ENCODE measurements at regions not wholly inside any gene's neighbourhood (a gene's known extent, or its start where the extent isn't known, plus 50 kb on each side); places are given as distances from the start of the nearest gene placed in this dataset.

DNA sequence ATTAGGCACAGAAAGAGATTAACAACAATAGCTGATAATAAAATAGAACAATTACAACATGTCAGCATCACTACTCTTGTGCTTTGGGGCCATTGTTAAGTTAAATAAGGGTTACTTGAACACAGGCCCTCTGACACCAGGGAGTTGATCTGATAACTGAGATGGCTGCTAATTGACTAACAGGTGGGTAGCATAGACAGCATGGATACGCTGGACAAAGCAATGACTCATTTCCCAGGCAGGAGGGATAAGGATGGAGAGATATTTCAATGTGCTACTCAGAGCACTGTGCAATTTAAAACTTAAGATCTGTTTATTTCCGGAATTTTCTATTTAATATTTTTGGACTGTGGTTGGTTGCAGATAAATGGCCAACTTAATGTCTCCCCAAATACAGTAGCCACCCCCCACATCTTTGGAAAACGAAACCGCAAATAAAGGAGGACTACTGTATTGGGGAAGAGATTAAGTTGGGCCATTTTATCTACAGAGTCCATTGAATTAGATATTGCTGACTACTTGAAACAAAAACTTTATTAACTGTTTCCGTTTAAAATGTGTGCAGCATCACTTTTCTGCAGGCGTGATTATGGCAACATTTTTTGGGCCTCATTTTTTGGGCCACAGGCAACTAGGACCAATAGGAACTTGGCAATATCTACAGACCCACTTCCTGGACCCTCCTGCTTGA is 200.6 kb upstream of the KLF3 start:
- no peaks in the 10 kb centered on the region for H3K4me1 ChIP-seq (ENCODE audit: control insufficient read depth, insufficient read depth, low read length)
- intact Hi-C loops (cut with micrococcal nuclease) (no loop called here), dilution Hi-C loops (cut with HindIII; ENCODE audit: low sequenced_read_pairs, unreplicated experiment) (no loop called here), in situ Hi-C loops (cut with MboI; ENCODE audit: low sequenced_read_pairs) (no loop called here)
- no TSS peak for BruUV-seq (replicated peaks)
- H3K56ac ChIP-seq (ENCODE audit: extremely low read depth, insufficient read depth, low read length) = no peak overlapping the region
- no peaks in the 10 kb centered on the region for H3K9me3 ChIP-seq (ENCODE audit: control insufficient read depth, insufficient read depth, low read length)
- CTCF ChIA-PET = no interaction called here
- no peak for ATAC-seq (ENCODE audit: low read depth)
- H3K4ac ChIP-seq (ENCODE audit: low read depth, low read length) = no peak overlapping the region
- no peak overlapping the region for H3K4me2 ChIP-seq (ENCODE audit: low read depth, low read length)
- POLR2A ChIA-PET (ENCODE audit: unreplicated experiment) = no interaction called here
- 80% methylated on average over 1 of the region's 6 CpGs; no CpG with 5 or more reads in 1 of the 2 experiments for WGBS, 2 experiments (ENCODE audit: extremely low coverage in 2 of 2, insufficient read length in 1 of 2)
- TF ChIP-seq RCOR1 (IDR thresholded peaks at IDR 0.05; ENCODE audit: insufficient replicate concordance, low read length) = no peak
- no peak for TF ChIP-seq SMC3 (IDR thresholded peaks at IDR 0.05; ENCODE audit: low read depth, low read length)
- no peak for TF ChIP-seq RAD21 (IDR thresholded peaks at IDR 0.05; ENCODE audit: low read length)
- no peak for TF ChIP-seq MXI1 (IDR thresholded peaks at IDR 0.05; ENCODE audit: borderline replicate concordance, low read depth, low read length)
- no peak for TF ChIP-seq NFE2L2 (IDR thresholded peaks at IDR 0.05; ENCODE audit: low read depth, low read length)
- TF ChIP-seq BHLHE40 (IDR thresholded peaks at IDR 0.05; ENCODE audit: low read depth, low read length) = no peak
- no peak for TF ChIP-seq MAFK (IDR thresholded peaks at IDR 0.05; ENCODE audit: low read depth, low read length)
- TF ChIP-seq, protein P1, sequence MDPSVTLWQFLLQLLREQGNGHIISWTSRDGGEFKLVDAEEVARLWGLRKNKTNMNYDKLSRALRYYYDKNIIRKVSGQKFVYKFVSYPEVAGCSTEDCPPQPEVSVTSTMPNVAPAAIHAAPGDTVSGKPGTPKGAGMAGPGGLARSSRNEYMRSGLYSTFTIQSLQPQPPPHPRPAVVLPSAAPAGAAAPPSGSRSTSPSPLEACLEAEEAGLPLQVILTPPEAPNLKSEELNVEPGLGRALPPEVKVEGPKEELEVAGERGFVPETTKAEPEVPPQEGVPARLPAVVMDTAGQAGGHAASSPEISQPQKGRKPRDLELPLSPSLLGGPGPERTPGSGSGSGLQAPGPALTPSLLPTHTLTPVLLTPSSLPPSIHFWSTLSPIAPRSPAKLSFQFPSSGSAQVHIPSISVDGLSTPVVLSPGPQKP (IDR thresholded peaks at IDR 0.05; ENCODE audit: borderline replicate concordance, low read depth, low read length) = no peak
- TF ChIP-seq, protein P2, sequence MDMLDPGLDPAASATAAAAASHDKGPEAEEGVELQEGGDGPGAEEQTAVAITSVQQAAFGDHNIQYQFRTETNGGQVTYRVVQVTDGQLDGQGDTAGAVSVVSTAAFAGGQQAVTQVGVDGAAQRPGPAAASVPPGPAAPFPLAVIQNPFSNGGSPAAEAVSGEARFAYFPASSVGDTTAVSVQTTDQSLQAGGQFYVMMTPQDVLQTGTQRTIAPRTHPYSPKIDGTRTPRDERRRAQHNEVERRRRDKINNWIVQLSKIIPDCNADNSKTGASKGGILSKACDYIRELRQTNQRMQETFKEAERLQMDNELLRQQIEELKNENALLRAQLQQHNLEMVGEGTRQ (IDR thresholded peaks at IDR 0.05; ENCODE audit: low read depth, low read length) = no peak
- TF ChIP-seq MAZ (IDR thresholded peaks at IDR 0.05; ENCODE audit: borderline replicate concordance, low read depth, low read length) = no peak
- TF ChIP-seq POLR2A (IDR thresholded peaks at IDR 0.05; ENCODE audit: low read depth, low read length) = no peak
- TF ChIP-seq, protein P3, sequence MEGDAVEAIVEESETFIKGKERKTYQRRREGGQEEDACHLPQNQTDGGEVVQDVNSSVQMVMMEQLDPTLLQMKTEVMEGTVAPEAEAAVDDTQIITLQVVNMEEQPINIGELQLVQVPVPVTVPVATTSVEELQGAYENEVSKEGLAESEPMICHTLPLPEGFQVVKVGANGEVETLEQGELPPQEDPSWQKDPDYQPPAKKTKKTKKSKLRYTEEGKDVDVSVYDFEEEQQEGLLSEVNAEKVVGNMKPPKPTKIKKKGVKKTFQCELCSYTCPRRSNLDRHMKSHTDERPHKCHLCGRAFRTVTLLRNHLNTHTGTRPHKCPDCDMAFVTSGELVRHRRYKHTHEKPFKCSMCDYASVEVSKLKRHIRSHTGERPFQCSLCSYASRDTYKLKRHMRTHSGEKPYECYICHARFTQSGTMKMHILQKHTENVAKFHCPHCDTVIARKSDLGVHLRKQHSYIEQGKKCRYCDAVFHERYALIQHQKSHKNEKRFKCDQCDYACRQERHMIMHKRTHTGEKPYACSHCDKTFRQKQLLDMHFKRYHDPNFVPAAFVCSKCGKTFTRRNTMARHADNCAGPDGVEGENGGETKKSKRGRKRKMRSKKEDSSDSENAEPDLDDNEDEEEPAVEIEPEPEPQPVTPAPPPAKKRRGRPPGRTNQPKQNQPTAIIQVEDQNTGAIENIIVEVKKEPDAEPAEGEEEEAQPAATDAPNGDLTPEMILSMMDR (conservative IDR thresholded peaks at IDR 0.05; ENCODE audit: low read depth, low read length) = no peak
- no peak for TF ChIP-seq CHD1 (IDR thresholded peaks at IDR 0.05; ENCODE audit: low read depth, low read length)
- TF ChIP-seq FOS (IDR thresholded peaks at IDR 0.05; ENCODE audit: low read depth, low read length) = no peak
- TF ChIP-seq CEBPB (IDR thresholded peaks at IDR 0.05; ENCODE audit: low read depth, low read length) = no peak
- H2BK120ac ChIP-seq (ENCODE audit: low read depth, low read length) = no peak overlapping the region
- H3K4me3 ChIP-seq (ENCODE audit: insufficient read depth, low read depth, low read length) = no peak overlapping the region
- H2BK5ac ChIP-seq (ENCODE audit: low read depth, low read length, poor library complexity, severe bottlenecking) = no peak overlapping the region
- no peak overlapping the region for H2BK15ac ChIP-seq (ENCODE audit: low read depth, low read length)
- H4K20me1 ChIP-seq (ENCODE audit: insufficient read depth, low read length) = no peaks in the 10 kb centered on the region
- no peak overlapping the region for H2BK20ac ChIP-seq (ENCODE audit: low read depth, low read length)
- no peaks in the 10 kb centered on the region for H3K36me3 ChIP-seq (ENCODE audit: control insufficient read depth, insufficient read depth, low read length)
- H3K14ac ChIP-seq (replicated peaks; ENCODE audit: low read depth, low read length) = no peak overlapping the region
- H2AFZ ChIP-seq (replicated peaks; ENCODE audit: low read length, poor library complexity) = no peak overlapping the region
- no peak overlapping the region for H4K5ac ChIP-seq (ENCODE audit: low read depth, low read length)
- H3K18ac ChIP-seq (ENCODE audit: low read depth, low read length) = no peak overlapping the region
- no peak for DNase-seq
- H3K23ac ChIP-seq (ENCODE audit: low read depth, low read length) = no peak overlapping the region
- no peak overlapping the region for H4K8ac ChIP-seq (ENCODE audit: low read depth in 2 of 2, low read length in 2 of 2)
- peaks cover 5% of the 10 kb centered on the region for H3K27me3 ChIP-seq (ENCODE audit: control insufficient read depth, insufficient read depth, low read length)
- H2AK5ac ChIP-seq (ENCODE audit: low read depth, low read length) = no peak overlapping the region
- no peak overlapping the region for H4K91ac ChIP-seq (ENCODE audit: insufficient read depth, low read depth, low read length)
- H2AK9ac ChIP-seq (replicated peaks; ENCODE audit: low read depth, low read length, poor library complexity) = no peak overlapping the region
- no peaks in the 10 kb centered on the region for H3K79me1 ChIP-seq (ENCODE audit: low read depth in 1 of 2, low read length in 2 of 2)
- H3K27ac ChIP-seq (ENCODE audit: insufficient read depth, low read length) = no peak overlapping the region
- H3K9ac ChIP-seq (ENCODE audit: low read depth, low read length) = no peak overlapping the region
- H3K9me1 ChIP-seq (ENCODE audit: insufficient read depth, low read length) = no peaks in the 10 kb centered on the region

Data from IMR-90 (cell line).